Large intestine (tissue), 3 donors: ENCODE measurements at regions not wholly inside any gene's neighbourhood (a gene's known extent, or its start where the extent isn't known, plus 50 kb on each side); places are given as distances from the start of the nearest gene placed in this dataset.

Experiments
- DNase-seq, 2 donors: peaks; one replicate each; pipeline versions ENCODE4 v3.0.0 to v3.0.0-alpha.2; 2013
- H3K27ac ChIP-seq: one replicate; pipeline ENCODE4 v1.5.1; 2013; ENCODE audit warnings: low read length
- H3K27me3 ChIP-seq: 2 replicates; pipeline ENCODE4 v1.6.1; 2013; ENCODE audit warnings: low read length; ENCODE audit not compliant: control insufficient read depth, insufficient read depth
- H3K36me3 ChIP-seq: 2 replicates; pipeline ENCODE4 v1.6.1; 2013; ENCODE audit warnings: low read length; ENCODE audit not compliant: control insufficient read depth, insufficient read depth
- H3K4me1 ChIP-seq: one replicate; pipeline ENCODE4 v1.6.1; 2013; ENCODE audit warnings: low read length; ENCODE audit not compliant: control insufficient read depth, insufficient read depth
- H3K4me3 ChIP-seq: one replicate; pipeline ENCODE4 v1.5.1; 2013; ENCODE audit warnings: low read length
- H3K9me3 ChIP-seq: one replicate; pipeline ENCODE4 v1.6.1; 2013; ENCODE audit warnings: mild to moderate bottlenecking, low read depth, low read length, moderate library complexity; ENCODE audit not compliant: control insufficient read depth
- WGBS: methylation state at CpG from one replicate; pipeline ENCODE4 v1.1.5; 2013; ENCODE audit warnings: low lambda C conversion rate; ENCODE audit not compliant: insufficient coverage; 5-methylcytosine and 5-hydroxymethylcytosine counted together

DNA sequence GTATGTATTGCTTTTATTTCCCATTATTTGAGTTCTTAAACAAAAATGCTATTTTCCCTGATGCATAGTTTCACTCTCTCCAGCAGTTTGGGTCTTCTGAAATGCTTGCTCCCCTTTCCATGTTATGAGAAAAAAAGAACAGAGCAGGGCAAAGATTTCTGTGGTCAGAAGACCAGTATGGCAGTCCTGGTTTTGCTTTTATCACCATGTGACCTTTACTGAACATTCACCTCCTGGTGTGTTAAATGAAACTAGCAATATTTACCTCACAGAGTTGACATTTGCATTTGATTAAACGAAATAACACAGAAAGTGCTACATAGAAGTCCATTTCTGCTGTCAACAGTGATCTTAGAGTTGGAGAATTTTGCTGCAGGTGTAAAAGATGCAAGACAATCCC is 141.0 kb upstream of the G2E3 start:
- H3K27me3 ChIP-seq = no peaks in the 10 kb centered on the region
- DNase-seq = no peak
- H3K4me1 ChIP-seq = no peaks in the 10 kb centered on the region
- WGBS = no CpG with 5 or more reads among the region's 1 CpG
- H3K9me3 ChIP-seq = no peaks in the 10 kb centered on the region
- no peak overlapping the region for H3K4me3 ChIP-seq
- H3K36me3 ChIP-seq = no peaks in the 10 kb centered on the region
- H3K27ac ChIP-seq = no peak overlapping the region

DNA sequence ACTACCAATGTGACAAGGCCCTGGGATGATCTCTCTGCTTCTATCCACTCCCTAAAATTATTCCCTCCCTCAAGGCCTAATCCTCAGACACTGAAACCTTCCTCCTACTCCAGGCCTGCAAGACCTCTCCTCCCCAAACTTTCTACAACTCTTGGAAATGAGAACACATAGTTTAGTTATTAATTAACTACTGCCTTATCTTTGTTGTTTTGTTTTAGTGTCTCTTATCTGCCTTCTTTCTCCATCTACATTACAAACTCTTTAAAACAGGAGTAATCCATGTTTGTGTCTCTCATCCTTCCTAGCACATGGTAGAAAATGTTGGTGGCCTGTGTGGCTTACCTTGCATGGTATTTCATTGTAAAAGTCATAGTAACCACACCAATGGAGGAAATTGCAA is 139.9 kb upstream of the G2E3 start:
- no peak for DNase-seq

DNA sequence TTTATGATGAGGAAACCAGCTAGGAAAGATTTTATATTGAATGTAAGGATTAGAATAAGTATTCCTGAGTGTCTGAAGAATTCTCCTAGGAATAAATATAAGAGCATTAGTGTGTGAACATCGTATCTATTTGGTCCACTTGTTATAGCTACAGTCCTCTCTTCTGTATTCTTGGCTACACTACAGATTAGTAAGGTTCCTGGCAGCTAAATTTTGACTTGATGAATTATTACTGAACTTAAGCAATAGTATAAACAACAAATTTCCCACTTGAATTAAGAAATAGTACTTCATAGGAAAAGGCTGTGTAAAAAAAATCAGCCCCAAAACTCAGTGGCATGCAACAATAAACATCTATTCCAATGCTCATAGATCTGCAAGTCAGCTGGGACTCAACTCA is 138.4 kb upstream of the G2E3 start:
- Histone ChIP-seq H3K27ac (no peak overlapping the region), H3K4me1 (no peaks in the 10 kb centered on the region), H3K4me3 (no peak overlapping the region), H3K27me3 (no peaks in the 10 kb centered on the region), H3K36me3 (no peaks in the 10 kb centered on the region), H3K9me3 (no peaks in the 10 kb centered on the region)
- 0% methylated on average over 1 of the region's 1 CpG for WGBS
- DNase-seq = no peak

More for the DNA sequence above, 139.9 kb upstream of the G2E3 start:
- no peaks in the 10 kb centered on the region for H3K4me1 ChIP-seq
- no peak overlapping the region for H3K4me3 ChIP-seq
- H3K36me3 ChIP-seq = no peaks in the 10 kb centered on the region
- H3K27me3 ChIP-seq = no peaks in the 10 kb centered on the region
- H3K9me3 ChIP-seq = no peaks in the 10 kb centered on the region
- H3K27ac ChIP-seq = no peak overlapping the region

DNA sequence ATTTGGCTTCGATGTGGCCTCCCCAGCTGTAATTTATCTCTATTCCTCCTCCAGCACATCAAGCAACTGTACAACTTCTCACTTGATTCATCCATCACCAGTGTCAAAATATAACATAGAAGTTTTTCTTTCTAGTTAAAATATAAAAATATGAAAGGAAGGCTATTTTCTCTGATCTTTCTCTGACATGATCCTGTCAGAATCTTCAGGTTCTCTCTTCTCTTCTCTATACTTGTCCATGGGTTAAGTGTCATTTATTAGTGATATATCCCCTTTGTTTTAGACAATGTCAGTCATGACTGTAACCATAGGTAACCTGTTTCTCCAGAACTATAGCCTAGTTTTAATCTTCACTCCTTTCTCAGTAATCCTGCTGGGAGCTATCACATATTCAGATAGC is 132.5 kb upstream of the G2E3 start:
- Histone ChIP-seq H3K9me3 (no peaks in the 10 kb centered on the region), H3K27ac (no peak overlapping the region), H3K4me3 (no peak overlapping the region), H3K36me3 (no peaks in the 10 kb centered on the region), H3K27me3 (no peaks in the 10 kb centered on the region), H3K4me1 (no peaks in the 10 kb centered on the region)
- no peak for DNase-seq
- WGBS = no CpG with 5 or more reads among the region's 1 CpG

DNA sequence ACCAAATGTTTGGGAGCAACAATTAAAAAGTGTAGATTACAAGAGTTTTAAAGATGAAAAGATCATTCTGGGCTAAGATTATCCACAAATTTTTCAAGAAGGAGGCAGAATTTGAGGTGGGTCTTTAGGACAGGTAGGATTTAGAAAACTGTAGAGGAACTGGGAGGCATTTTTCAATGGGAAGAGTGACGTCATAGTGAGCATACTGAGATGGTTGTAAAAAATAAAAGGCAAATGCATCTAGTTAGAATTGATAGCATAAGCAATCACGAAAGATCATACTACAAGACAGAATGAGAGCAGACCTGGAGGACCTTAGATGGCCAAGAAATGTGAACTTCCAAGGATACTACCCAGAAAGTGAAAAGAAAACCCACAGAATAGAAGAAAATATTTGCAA is 131.6 kb upstream of the G2E3 start:
- no peaks in the 10 kb centered on the region for H3K27me3 ChIP-seq
- DNase-seq = no peak
- no peak overlapping the region for H3K27ac ChIP-seq
- no peaks in the 10 kb centered on the region for H3K4me1 ChIP-seq
- WGBS = 100% methylated on average over 2 of the region's 2 CpGs
- no peaks in the 10 kb centered on the region for H3K9me3 ChIP-seq
- H3K36me3 ChIP-seq = no peaks in the 10 kb centered on the region
- no peak overlapping the region for H3K4me3 ChIP-seq

DNA sequence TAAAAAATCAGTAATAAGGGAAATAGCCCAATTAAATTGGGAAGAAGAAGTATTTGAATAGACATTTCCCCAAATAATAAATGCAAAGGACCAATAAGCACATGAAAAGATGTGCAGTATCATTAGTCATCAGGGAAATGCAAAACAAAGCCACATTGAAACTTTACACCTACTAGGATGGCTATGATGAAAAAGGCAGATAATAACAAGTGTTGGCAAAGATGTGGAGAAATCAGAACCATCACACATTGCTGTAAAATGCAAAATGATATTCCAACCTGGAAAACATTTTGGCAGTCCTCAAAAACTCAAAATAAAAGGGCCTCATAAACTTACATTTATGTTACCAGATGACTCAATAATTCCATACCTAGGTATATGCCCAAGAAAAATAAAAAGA is 131.1 kb upstream of the G2E3 start:
- DNase-seq = no peak
- Histone ChIP-seq H3K36me3 (no peaks in the 10 kb centered on the region), H3K27ac (no peak overlapping the region), H3K27me3 (no peaks in the 10 kb centered on the region), H3K9me3 (no peaks in the 10 kb centered on the region), H3K4me1 (no peaks in the 10 kb centered on the region), H3K4me3 (no peak overlapping the region)

DNA sequence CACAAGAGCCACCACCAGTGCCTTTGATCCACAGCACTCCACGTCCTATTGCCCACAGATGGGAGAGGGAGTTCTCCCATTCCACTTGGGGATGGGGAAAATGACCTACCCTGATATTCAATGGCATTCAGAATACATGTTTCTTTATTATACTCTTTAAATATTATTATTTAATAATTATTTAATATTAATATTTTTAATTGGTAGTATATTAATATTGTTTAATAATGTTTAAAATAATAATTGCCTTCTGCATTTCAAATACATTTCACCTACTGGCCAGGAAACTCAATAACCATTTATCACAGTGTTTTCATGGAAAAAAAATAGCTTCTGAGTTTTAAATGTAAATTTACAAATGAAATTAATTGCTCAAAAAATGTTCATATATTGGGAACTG is 127.4 kb upstream of the G2E3 start:
- WGBS = no CpG with 5 or more reads among the region's 1 CpG
- H3K27ac ChIP-seq = no peak overlapping the region
- no peaks in the 10 kb centered on the region for H3K9me3 ChIP-seq
- no peaks in the 10 kb centered on the region for H3K27me3 ChIP-seq
- no peak overlapping the region for H3K4me3 ChIP-seq
- no peak for DNase-seq
- H3K4me1 ChIP-seq = no peaks in the 10 kb centered on the region
- H3K36me3 ChIP-seq = no peaks in the 10 kb centered on the region

DNA sequence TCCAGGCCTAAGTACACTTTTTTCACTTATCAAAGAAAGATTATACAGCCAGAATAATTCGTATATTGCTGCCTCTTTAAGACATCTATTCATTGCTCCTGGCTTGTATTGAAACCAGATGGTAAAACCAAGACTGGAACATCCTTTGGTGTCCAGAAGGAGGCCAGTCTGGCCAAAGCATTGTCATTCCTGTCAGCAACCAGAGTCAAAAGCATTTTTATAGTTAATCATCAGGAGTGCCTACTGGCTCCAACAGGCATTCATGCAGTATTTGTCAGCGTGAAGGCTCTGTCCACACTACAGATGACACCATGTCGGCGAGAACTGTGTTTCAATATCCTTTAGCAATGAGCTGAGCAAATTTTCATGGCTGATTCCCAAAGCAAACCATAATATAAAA is 118.0 kb upstream of the G2E3 start:
- no peak overlapping the region for H3K27ac ChIP-seq
- no peaks in the 10 kb centered on the region for H3K36me3 ChIP-seq
- no peaks in the 10 kb centered on the region for H3K4me1 ChIP-seq
- no peaks in the 10 kb centered on the region for H3K27me3 ChIP-seq
- no peak overlapping the region for H3K4me3 ChIP-seq
- DNase-seq = no peak
- H3K9me3 ChIP-seq = no peaks in the 10 kb centered on the region
- WGBS = 100% methylated on average over 1 of the region's 4 CpGs

DNA sequence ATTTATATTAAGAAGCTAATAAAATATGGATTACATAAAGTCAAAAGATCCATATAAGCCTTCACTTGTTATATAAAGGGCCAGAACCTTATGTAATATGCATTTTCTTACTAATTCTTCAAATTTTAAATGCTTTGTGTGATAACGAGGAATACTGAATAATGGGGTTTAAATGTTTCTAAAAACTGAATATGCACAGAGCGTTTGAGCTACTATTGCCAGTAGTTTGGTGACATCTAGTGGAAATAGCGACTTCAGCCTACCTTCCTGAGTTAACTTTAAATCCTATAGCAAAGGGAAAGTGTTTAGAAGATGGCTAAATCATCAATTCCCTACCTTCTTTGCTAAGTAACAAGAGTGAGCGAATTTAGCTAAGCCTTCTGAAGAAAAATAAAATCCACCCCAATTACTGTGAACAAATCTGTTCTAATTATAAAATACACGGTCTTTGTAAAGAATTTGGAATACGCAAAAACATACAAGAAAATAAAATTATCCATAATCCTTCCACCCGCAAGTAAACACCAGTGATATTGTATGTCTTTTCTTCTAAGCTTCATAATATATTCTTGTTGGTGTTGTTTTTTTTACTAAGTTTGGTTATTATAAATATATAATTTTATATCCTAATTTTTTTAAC is 115.5 kb upstream of the G2E3 start:
- no peak overlapping the region for H3K27ac ChIP-seq
- H3K36me3 ChIP-seq = no peaks in the 10 kb centered on the region
- DNase-seq = peak in 1 of 2 donors; percentile 10
- no peak overlapping the region for H3K4me3 ChIP-seq
- H3K27me3 ChIP-seq = no peaks in the 10 kb centered on the region
- no peaks in the 10 kb centered on the region for H3K4me1 ChIP-seq
- 50% methylated on average over 2 of the region's 7 CpGs for WGBS
- no peaks in the 10 kb centered on the region for H3K9me3 ChIP-seq

DNA sequence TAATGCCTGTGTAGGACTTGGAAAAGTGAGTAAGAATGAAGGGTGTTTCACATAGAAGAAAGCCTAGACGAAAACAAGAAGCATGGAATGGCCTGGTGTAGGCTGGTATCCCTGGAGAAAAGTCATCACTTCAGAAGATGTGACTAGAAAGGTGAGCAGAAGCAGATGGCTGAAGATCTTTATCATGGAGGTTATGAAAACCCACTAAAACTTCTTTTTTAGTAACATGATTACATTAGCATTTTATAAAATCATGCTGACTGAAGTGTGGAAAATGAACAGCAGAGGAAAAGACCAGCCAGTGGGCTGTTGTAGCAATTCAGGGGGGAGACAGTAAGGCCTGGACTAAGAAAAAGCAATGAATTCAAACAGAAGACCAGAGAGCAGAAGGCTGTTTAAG is 114.5 kb upstream of the G2E3 start:
- no peak overlapping the region for H3K27ac ChIP-seq
- H3K36me3 ChIP-seq = no peaks in the 10 kb centered on the region
- DNase-seq = no peak
- H3K4me1 ChIP-seq = no peaks in the 10 kb centered on the region
- no CpG with 5 or more reads among the region's 1 CpG for WGBS
- H3K9me3 ChIP-seq = no peaks in the 10 kb centered on the region
- H3K4me3 ChIP-seq = no peak overlapping the region
- H3K27me3 ChIP-seq = no peaks in the 10 kb centered on the region

DNA sequence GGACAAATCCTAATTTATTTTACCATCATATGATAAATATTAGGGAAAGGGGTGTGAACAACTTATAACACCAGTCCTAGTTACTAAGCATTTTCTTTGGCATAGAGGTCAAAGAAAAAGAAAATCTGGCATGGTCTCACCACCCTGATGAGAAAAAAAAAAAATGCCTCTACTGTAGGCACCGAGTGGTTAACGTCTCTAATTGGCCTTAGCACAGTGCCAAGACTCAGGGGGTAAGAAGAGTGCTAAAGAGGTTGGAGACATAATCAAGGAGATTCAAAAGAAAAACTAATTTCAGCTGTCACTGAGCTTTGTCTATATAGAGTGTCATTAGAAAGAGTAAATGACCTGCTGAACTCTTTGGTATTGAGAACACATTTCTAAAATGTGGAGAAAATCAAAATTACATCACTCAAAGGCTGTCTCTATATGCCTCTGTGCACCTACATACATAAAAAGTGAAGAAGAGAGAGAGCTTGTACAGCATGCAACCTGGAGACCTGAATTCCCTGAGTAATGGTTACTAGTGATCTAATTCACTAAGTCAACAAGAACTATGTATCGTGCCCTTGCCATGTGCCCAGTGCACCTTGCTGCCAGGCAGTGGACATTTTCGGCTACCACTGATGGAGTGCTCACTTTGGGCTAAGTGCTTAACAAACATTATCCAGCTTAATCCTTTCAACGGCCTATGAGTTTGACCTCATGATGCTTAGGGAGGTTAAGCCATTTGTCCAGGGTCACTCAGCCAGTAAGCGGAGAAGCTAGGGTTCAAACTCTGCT is 113.8 kb upstream of the G2E3 start:
- Histone ChIP-seq H3K4me1 (no peaks in the 10 kb centered on the region), H3K36me3 (no peaks in the 10 kb centered on the region), H3K27me3 (no peaks in the 10 kb centered on the region), H3K9me3 (no peaks in the 10 kb centered on the region), H3K27ac (no peak overlapping the region), H3K4me3 (no peak overlapping the region)
- WGBS = no CpG with 5 or more reads among the region's 6 CpGs
- DNase-seq = no peak
